ENCODE measurements at regions not wholly inside any gene's neighbourhood (a gene's known extent, or its start where the extent isn't known, plus 50 kb on each side); places are given as distances from the start of the nearest gene placed in this dataset.

GRCh38 chr17:71726341-71726740 is 394.5 kb upstream of the SOX9 start:
- Histone ChIP-seq H3K9me3 (ENCODE audit: control insufficient read depth in 2 of 3, insufficient read depth in 1 of 3, low read length in 3 of 3) (no peaks in the 10 kb centered on the region), H3K36me3 (ENCODE audit: control insufficient read depth in 2 of 3, insufficient read depth in 3 of 3, low read length in 3 of 3) (no peaks in the 10 kb centered on the region), H3K4me1 (ENCODE audit: control insufficient read depth in 2 of 3, insufficient read depth in 2 of 3, low read depth in 1 of 3, low read length in 3 of 3) (no peaks in the 10 kb centered on the region), H3K27ac (ENCODE audit: low read depth in 2 of 2, low read length in 2 of 2) (no peak overlapping the region), H3K9ac (ENCODE audit: low read length in 3 of 3) (no peak overlapping the region), H3K27me3 (ENCODE audit: control insufficient read depth, insufficient read depth, low read length) (no peaks in the 10 kb centered on the region), H3K4me3 (ENCODE audit: low read length in 3 of 3) (peak overlapping the region; percentile 4 to 55 (median 38))
- TF ChIP-seq CTCF (IDR thresholded peaks at IDR 0.05; ENCODE audit: borderline replicate concordance, extremely low read depth, insufficient read depth) = no peak
- intact Hi-C loops (cut with DNase I) = no loop called here
- FAIRE-seq (no peak), DNase-seq (peak in 1 of 5 donors; percentile 30)

GRCh38 chr17:71727292-71727691 is 393.5 kb upstream of the SOX9 start:
- TF ChIP-seq CTCF (IDR thresholded peaks at IDR 0.05; ENCODE audit: borderline replicate concordance, extremely low read depth, insufficient read depth) = no peak
- Histone ChIP-seq H3K27me3 (ENCODE audit: control insufficient read depth, insufficient read depth, low read length) (no peaks in the 10 kb centered on the region), H3K4me3 (ENCODE audit: low read length in 3 of 3) (no peak overlapping the region), H3K36me3 (ENCODE audit: control insufficient read depth in 2 of 3, insufficient read depth in 3 of 3, low read length in 3 of 3) (no peaks in the 10 kb centered on the region), H3K4me1 (ENCODE audit: control insufficient read depth in 2 of 3, insufficient read depth in 2 of 3, low read depth in 1 of 3, low read length in 3 of 3) (no peaks in the 10 kb centered on the region), H3K9ac (ENCODE audit: low read length in 3 of 3) (no peak overlapping the region), H3K9me3 (ENCODE audit: control insufficient read depth in 2 of 3, insufficient read depth in 1 of 3, low read length in 3 of 3) (no peaks in the 10 kb centered on the region), H3K27ac (ENCODE audit: low read depth in 2 of 2, low read length in 2 of 2) (no peak overlapping the region)
- FAIRE-seq (no peak), DNase-seq (no peak)
- intact Hi-C loops (cut with DNase I) = no loop called here

GRCh38 chr17:71727723-71728122 is 393.1 kb upstream of the SOX9 start:
- Histone ChIP-seq H3K9me3 (ENCODE audit: control insufficient read depth in 2 of 3, insufficient read depth in 1 of 3, low read length in 3 of 3) (no peaks in the 10 kb centered on the region), H3K4me3 (ENCODE audit: low read length in 3 of 3) (no peak overlapping the region), H3K27me3 (ENCODE audit: control insufficient read depth, insufficient read depth, low read length) (no peaks in the 10 kb centered on the region), H3K36me3 (ENCODE audit: control insufficient read depth in 2 of 3, insufficient read depth in 3 of 3, low read length in 3 of 3) (no peaks in the 10 kb centered on the region), H3K9ac (ENCODE audit: low read length in 3 of 3) (no peak overlapping the region), H3K4me1 (ENCODE audit: control insufficient read depth in 2 of 3, insufficient read depth in 2 of 3, low read depth in 1 of 3, low read length in 3 of 3) (no peaks in the 10 kb centered on the region), H3K27ac (ENCODE audit: low read depth in 2 of 2, low read length in 2 of 2) (no peak overlapping the region)
- no peak for DNase-seq
- intact Hi-C loops (cut with DNase I) = no loop called here
- TF ChIP-seq CTCF (IDR thresholded peaks at IDR 0.05; ENCODE audit: borderline replicate concordance, extremely low read depth, insufficient read depth) = no peak
- no peak for FAIRE-seq

- Histone ChIP-seq H3K9me3 (ENCODE audit: control insufficient read depth in 2 of 3, insufficient read depth in 1 of 3, low read length in 3 of 3) (no peaks in the 10 kb centered on the region), H3K4me1 (ENCODE audit: control insufficient read depth in 2 of 3, insufficient read depth in 2 of 3, low read depth in 1 of 3, low read length in 3 of 3) (no peaks in the 10 kb centered on the region), H3K27ac (ENCODE audit: low read depth in 2 of 2, low read length in 2 of 2) (no peak overlapping the region), H3K36me3 (ENCODE audit: control insufficient read depth in 2 of 3, insufficient read depth in 3 of 3, low read length in 3 of 3) (no peaks in the 10 kb centered on the region), H3K4me3 (ENCODE audit: low read length in 3 of 3) (no peak overlapping the region), H3K9ac (ENCODE audit: low read length in 3 of 3) (no peak overlapping the region), H3K27me3 (ENCODE audit: control insufficient read depth, insufficient read depth, low read length) (no peaks in the 10 kb centered on the region)
- FAIRE-seq (no peak), DNase-seq (no peak)
- no peak for TF ChIP-seq CTCF (IDR thresholded peaks at IDR 0.05; ENCODE audit: borderline replicate concordance, extremely low read depth, insufficient read depth)
- intact Hi-C loops (cut with DNase I) = no loop called here
Measured at GRCh38 chr17:71730871-71731270, 389.9 kb upstream of the SOX9 start.

All from kidney (tissue), 13 donors.